ENCODE measurements at regions not wholly inside any gene's neighbourhood (a gene's known extent, or its start where the extent isn't known, plus 50 kb on each side); places are given as distances from the start of the nearest gene placed in this dataset.

GRCh38 chr9:108351571-108351970 is 504.2 kb downstream of the ACTL7B start (continued):
- TF ChIP-seq ZNF462 (CRISPR knock-in tag; IDR thresholded peaks at IDR 0.05) (no peak), EZH2phosphoT487 (IDR thresholded peaks at IDR 0.05; ENCODE audit: unreplicated experiment) (no peak), REST (IDR thresholded peaks at IDR 0.05; ENCODE audit: unreplicated experiment) (no peak)

- no peak for DNase-seq (ENCODE audit: low spot score)
- no peaks in the 10 kb centered on the region for H3K4me1 Mint-ChIP-seq
- no peaks in the 10 kb centered on the region for H3K27me3 Mint-ChIP-seq (ENCODE audit: insufficient read depth, low read depth, poor library complexity)
- H3K36me3 Mint-ChIP-seq (ENCODE audit: low read depth), result no peaks in the 10 kb centered on the region
- 0 out of 2 replicates have a peak overlapping the region, but pooled peaks have one; percentile 24 for H2AFZ ChIP-seq
- ATAC-seq, result no peak
- no peaks in the 10 kb centered on the region for H3K9me2 ChIP-seq (ENCODE audit: insufficient read depth)
- no peaks in the 10 kb centered on the region for H4K20me1 ChIP-seq (replicated peaks; ENCODE audit: insufficient read depth)
- H3F3A ChIP-seq (replicated peaks; ENCODE audit: low read depth), result no peaks in the 10 kb centered on the region
- H3K27ac ChIP-seq (ENCODE audit: low read depth), result no peak overlapping the region
- H3K36me3 ChIP-seq (ENCODE audit: insufficient read depth), result no peaks in the 10 kb centered on the region
- H3K79me2 ChIP-seq (replicated peaks; ENCODE audit: insufficient read depth), result no peaks in the 10 kb centered on the region
- no peak overlapping the region for H3K4me3 Mint-ChIP-seq
- no peak overlapping the region for H3K4me3 ChIP-seq
- no peak overlapping the region for H3K4me2 ChIP-seq
- H3K27ac Mint-ChIP-seq, result no peak overlapping the region
- H3K4me1 ChIP-seq (ENCODE audit: insufficient read depth), result no peaks in the 10 kb centered on the region
- no peaks in the 10 kb centered on the region for H3K9me3 Mint-ChIP-seq
- H3K27me3 ChIP-seq (ENCODE audit: insufficient read depth), result no peaks in the 10 kb centered on the region
- no peak for TF ChIP-seq REST (IDR thresholded peaks at IDR 0.05; ENCODE audit: unreplicated experiment)
Observed at GRCh38 chr9:108347463-108348188, 508.2 kb downstream of the ACTL7B start.

Measured in GM23338 (cell line).